HEK293 (cell line): ENCODE measurements at regions not wholly inside any gene's neighbourhood (a gene's known extent, or its start where the extent isn't known, plus 50 kb on each side); places are given as distances from the start of the nearest gene placed in this dataset.

ENCODE experiments used
- CTCF ChIA-PET: fragments of 350-600 bp; formaldehyde crosslinking; extraction: SDS; loops from one replicate; lab custom pipeline; 2021; ENCODE audit warnings: antibody characterized with exemption; lab: Yijun Ruan, JAX
- POLR2A ChIA-PET: fragments of 300-600 bp; formaldehyde crosslinking; extraction: SDS; loops from one replicate; lab custom pipeline; 2020; ENCODE audit warnings: antibody characterized with exemption, inconsistent platforms; lab: Yijun Ruan, JAX
- H3K27ac ChIP-seq: fragments of 200-500 bp; sonication (Bioruptor generic); 2 replicates; pipeline ENCODE4 v1.5.1; 2014; ENCODE audit warnings: low read depth, low read length, control low read depth, inconsistent platforms; ENCODE audit errors: extremely low read depth
- H3K36me3 ChIP-seq, 2 experiments: fragments of 200-500 bp in 1 of 2; sonication (Bioruptor generic) in 1 of 2; 1 replicate in 1 of 2; 2 replicates in 1 of 2; pipeline ENCODE4 v1.5.1; 2014 to 2017; ENCODE audit warnings: inconsistent platforms in 2 of 2, low read length in 2 of 2; ENCODE audit not compliant: control insufficient read depth in 2 of 2, insufficient read depth in 1 of 2
- H3K4me1 ChIP-seq: fragments of 200-500 bp; sonication (Bioruptor generic); 2 replicates; pipeline ENCODE4 v1.5.1; 2014; ENCODE audit warnings: mild to moderate bottlenecking, low read length, inconsistent platforms; ENCODE audit not compliant: control insufficient read depth, insufficient read depth
- H3K4me3 ChIP-seq: 2 replicates; pipeline ENCODE4 v1.5.1; 2011; ENCODE audit warnings: low read depth, mild to moderate bottlenecking, control low read depth, low read length, moderate library complexity
- H3K9me3 ChIP-seq: fragments of 200-500 bp; sonication (Bioruptor generic); 2 replicates; pipeline ENCODE4 v1.5.1; 2014; ENCODE audit warnings: low read depth, low read length, inconsistent platforms; ENCODE audit not compliant: control insufficient read depth, insufficient read depth
- OVOL3 ChIP-seq: fragments of 450-650 bp; formaldehyde crosslinking; IDR thresholded peaks from 2 replicates; pipeline ENCODE4 v1.5.1; 2016; ENCODE audit warnings: missing biosample characterization, missing genetic modification characterization
- PRDM1 ChIP-seq: fragments of 450-650 bp; formaldehyde crosslinking; IDR thresholded peaks from 2 replicates; pipeline ENCODE4; 2016; ENCODE audit warnings: missing biosample characterization, missing genetic modification characterization
- SP3 ChIP-seq: fragments of 450-650 bp; formaldehyde crosslinking; IDR thresholded peaks from 2 replicates; pipeline ENCODE4 v1.5.1; 2016; ENCODE audit warnings: missing biosample characterization, missing genetic modification characterization
- TCF7L2 ChIP-seq: IDR thresholded peaks from 2 replicates; pipeline ENCODE4 v1.6.1; 2011; ENCODE audit warnings: low read depth, mild to moderate bottlenecking, inconsistent platforms, low read length, moderate library complexity, borderline replicate concordance
- ZFP37 ChIP-seq: fragments of 450-650 bp; formaldehyde crosslinking; IDR thresholded peaks from 2 replicates; pipeline ENCODE4 v1.5.1; 2016; ENCODE audit warnings: missing biosample characterization, missing genetic modification characterization
- ZNF10 ChIP-seq: fragments of 450-650 bp; formaldehyde crosslinking; IDR thresholded peaks from 2 replicates; pipeline ENCODE4 v1.5.1; 2017; ENCODE audit warnings: missing biosample characterization, missing genetic modification characterization
- ZNF132 ChIP-seq: fragments of 450-650 bp; formaldehyde crosslinking; IDR thresholded peaks from 2 replicates; pipeline ENCODE4 v1.5.1; 2017; ENCODE audit warnings: missing biosample characterization, missing genetic modification characterization, borderline replicate concordance
- ZNF157 ChIP-seq: fragments of 450-650 bp; formaldehyde crosslinking; IDR thresholded peaks from 2 replicates; pipeline ENCODE4 v1.5.1; 2016; ENCODE audit warnings: missing biosample characterization, missing genetic modification characterization
- ZNF214 ChIP-seq: fragments of 450-650 bp; formaldehyde crosslinking; IDR thresholded peaks from 2 replicates; pipeline ENCODE4 v1.5.1; 2017; ENCODE audit warnings: missing biosample characterization, mild to moderate bottlenecking, missing genetic modification characterization, borderline replicate concordance
- ZNF24 ChIP-seq: fragments of 450-650 bp; formaldehyde crosslinking; IDR thresholded peaks from 2 replicates; pipeline ENCODE4 v1.5.1; 2016; ENCODE audit warnings: missing biosample characterization, missing genetic modification characterization
- ZNF341 ChIP-seq: fragments of 450-650 bp; formaldehyde crosslinking; IDR thresholded peaks from 2 replicates; pipeline ENCODE4; 2016; ENCODE audit warnings: low read depth, missing biosample characterization, missing genetic modification characterization
- ZNF398 ChIP-seq: fragments of 450-650 bp; formaldehyde crosslinking; IDR thresholded peaks from 2 replicates; pipeline ENCODE4 v1.5.1; 2017; ENCODE audit warnings: missing biosample characterization, missing genetic modification characterization
- ZNF404 ChIP-seq: fragments of 450-650 bp; formaldehyde crosslinking; IDR thresholded peaks from 2 replicates; pipeline ENCODE4 v1.5.1; 2017; ENCODE audit warnings: missing biosample characterization, missing genetic modification characterization
- ZNF449 ChIP-seq: fragments of 450-650 bp; formaldehyde crosslinking; IDR thresholded peaks from 2 replicates; pipeline ENCODE4 v1.5.1; 2017; ENCODE audit warnings: missing biosample characterization, mild to moderate bottlenecking, missing genetic modification characterization, moderate library complexity
- ZNF529 ChIP-seq: fragments of 450-650 bp; formaldehyde crosslinking; IDR thresholded peaks from 2 replicates; pipeline ENCODE4 v1.5.1; 2017; ENCODE audit warnings: missing genetic modification characterization, missing biosample characterization; ENCODE audit not compliant: insufficient replicate concordance
- ZNF530 ChIP-seq: fragments of 450-650 bp; formaldehyde crosslinking; IDR thresholded peaks from 2 replicates; pipeline ENCODE4 v1.5.1; 2016; ENCODE audit warnings: low read depth, missing biosample characterization, missing genetic modification characterization
- ZNF548 ChIP-seq: fragments of 450-650 bp; formaldehyde crosslinking; IDR thresholded peaks from 2 replicates; pipeline ENCODE4 v1.5.1; 2016; ENCODE audit warnings: missing biosample characterization, missing genetic modification characterization
- ZNF561 ChIP-seq: fragments of 450-650 bp; IDR thresholded peaks from 2 replicates; pipeline ENCODE4 v1.5.1; 2018; ENCODE audit warnings: missing biosample characterization, missing genetic modification characterization, borderline replicate concordance
- ZNF639 ChIP-seq: fragments of 450-650 bp; formaldehyde crosslinking; IDR thresholded peaks from 2 replicates; pipeline ENCODE4 v1.5.1; 2016; ENCODE audit warnings: missing biosample characterization, missing genetic modification characterization
- ZNF692 ChIP-seq: fragments of 450-650 bp; formaldehyde crosslinking; IDR thresholded peaks from 2 replicates; pipeline ENCODE4 v1.5.1; 2016; ENCODE audit warnings: missing biosample characterization, missing genetic modification characterization
- ZSCAN16 ChIP-seq: fragments of 450-650 bp; formaldehyde crosslinking; IDR thresholded peaks from 2 replicates; pipeline ENCODE4 v1.5.1; 2016; ENCODE audit warnings: missing biosample characterization, missing genetic modification characterization
- ZXDB ChIP-seq: fragments of 450-650 bp; formaldehyde crosslinking; IDR thresholded peaks from 2 replicates; pipeline ENCODE4 v1.5.1; 2016; ENCODE audit warnings: missing biosample characterization, missing genetic modification characterization
- TF ChIP-seq, protein P1 (sequence below): fragments of 450-650 bp; formaldehyde crosslinking; IDR thresholded peaks from 2 replicates; pipeline ENCODE4 v1.5.1; 2016; ENCODE audit warnings: missing biosample characterization, missing genetic modification characterization
- TF ChIP-seq, protein P2 (sequence below): fragments of 450-650 bp; formaldehyde crosslinking; IDR thresholded peaks from 2 replicates; pipeline ENCODE4 v1.5.1; 2016; ENCODE audit warnings: missing biosample characterization, missing genetic modification characterization

DNA sequence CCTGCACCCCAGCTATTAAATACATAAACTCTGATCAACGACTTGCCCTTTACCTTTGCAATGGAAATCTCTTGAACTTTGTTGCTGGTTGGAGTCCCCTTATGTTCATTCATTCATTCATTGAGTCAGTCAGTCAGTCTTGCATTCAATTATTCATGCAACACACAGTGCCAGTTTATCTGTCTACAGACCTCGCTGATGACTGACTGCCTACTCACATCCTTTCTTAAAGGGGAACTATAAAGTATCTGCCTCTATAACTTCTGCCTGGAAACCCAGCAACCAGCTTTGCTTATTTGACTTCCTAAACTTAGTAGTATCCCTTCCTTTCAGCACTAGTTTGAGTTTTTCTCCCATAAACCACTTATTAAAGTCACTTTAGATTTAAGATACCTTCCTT lies 620.8 kb upstream of the ADGRL3 start (continued):
- TF ChIP-seq ZNF404 (tag by site-specific recombination): no peak
- no peak for TF ChIP-seq ZNF132 (tag by site-specific recombination)
- no peak for TF ChIP-seq ZFP37 (tag by site-specific recombination)
- TF ChIP-seq TCF7L2: no peak
- TF ChIP-seq ZNF449: no peak
- no peak for TF ChIP-seq ZNF10
- no peak for TF ChIP-seq PRDM1 (tag by site-specific recombination)
- no peak for TF ChIP-seq ZNF341 (tag by site-specific recombination)
- TF ChIP-seq, all 188 proteins: peak for 0

- CTCF ChIA-PET: no interaction called here
- Histone ChIP-seq H3K4me1 (no peaks in the 10 kb centered on the region), H3K9me3 (no peaks in the 10 kb centered on the region), H3K36me3 (no peaks in the 10 kb centered on the region), H3K27ac (no peak overlapping the region), H3K4me3 (no peak overlapping the region)
- TF ChIP-seq ZNF548 (tag by site-specific recombination) (no peak), ZNF692 (no peak), ZNF529 (tag by site-specific recombination) (no peak), ZNF398 (no peak), ZSCAN16 (tag by site-specific recombination) (no peak), ZNF530 (tag by site-specific recombination) (no peak), ZNF24 (tag by site-specific recombination) (no peak), OVOL3 (tag by site-specific recombination) (no peak), ZNF561 (no peak)
- POLR2A ChIA-PET: no interaction called here
These were observed 618.1 kb upstream of the ADGRL3 start for GRCh38 chr4:60581919-60582536.

DNA sequence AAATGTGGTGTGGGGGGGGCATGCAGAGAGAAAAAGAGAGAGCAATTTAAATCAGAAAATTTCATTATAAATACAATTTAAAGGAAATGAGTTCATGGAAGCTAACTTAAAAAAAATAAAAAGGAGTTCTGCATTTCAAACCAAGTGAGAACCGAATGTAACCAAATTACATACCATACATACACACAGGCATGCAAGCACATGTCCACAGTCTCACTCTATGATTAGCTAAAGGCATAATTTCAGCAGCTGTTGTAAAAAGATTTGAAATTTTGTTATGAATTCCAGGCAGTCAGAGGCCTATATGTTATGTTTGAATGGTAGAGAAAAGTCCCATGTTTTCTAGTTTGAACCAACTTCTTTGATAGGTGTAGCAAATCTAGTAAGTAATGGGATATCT lies 611.6 kb upstream of the ADGRL3 start:
- Histone ChIP-seq H3K4me3 (no peak overlapping the region), H3K4me1 (no peaks in the 10 kb centered on the region), H3K27ac (no peak overlapping the region), H3K9me3 (no peaks in the 10 kb centered on the region), H3K36me3 (no peaks in the 10 kb centered on the region)
- ChIA-PET CTCF (no interaction called here), POLR2A (no interaction called here)
- TF ChIP-seq ZNF214 (tag by site-specific recombination) (no peak), SP3 (no peak), ZNF157 (no peak), ZNF24 (tag by site-specific recombination) (no peak), ZXDB (tag by site-specific recombination) (no peak), ZNF639 (no peak)
- TF ChIP-seq, protein P1, sequence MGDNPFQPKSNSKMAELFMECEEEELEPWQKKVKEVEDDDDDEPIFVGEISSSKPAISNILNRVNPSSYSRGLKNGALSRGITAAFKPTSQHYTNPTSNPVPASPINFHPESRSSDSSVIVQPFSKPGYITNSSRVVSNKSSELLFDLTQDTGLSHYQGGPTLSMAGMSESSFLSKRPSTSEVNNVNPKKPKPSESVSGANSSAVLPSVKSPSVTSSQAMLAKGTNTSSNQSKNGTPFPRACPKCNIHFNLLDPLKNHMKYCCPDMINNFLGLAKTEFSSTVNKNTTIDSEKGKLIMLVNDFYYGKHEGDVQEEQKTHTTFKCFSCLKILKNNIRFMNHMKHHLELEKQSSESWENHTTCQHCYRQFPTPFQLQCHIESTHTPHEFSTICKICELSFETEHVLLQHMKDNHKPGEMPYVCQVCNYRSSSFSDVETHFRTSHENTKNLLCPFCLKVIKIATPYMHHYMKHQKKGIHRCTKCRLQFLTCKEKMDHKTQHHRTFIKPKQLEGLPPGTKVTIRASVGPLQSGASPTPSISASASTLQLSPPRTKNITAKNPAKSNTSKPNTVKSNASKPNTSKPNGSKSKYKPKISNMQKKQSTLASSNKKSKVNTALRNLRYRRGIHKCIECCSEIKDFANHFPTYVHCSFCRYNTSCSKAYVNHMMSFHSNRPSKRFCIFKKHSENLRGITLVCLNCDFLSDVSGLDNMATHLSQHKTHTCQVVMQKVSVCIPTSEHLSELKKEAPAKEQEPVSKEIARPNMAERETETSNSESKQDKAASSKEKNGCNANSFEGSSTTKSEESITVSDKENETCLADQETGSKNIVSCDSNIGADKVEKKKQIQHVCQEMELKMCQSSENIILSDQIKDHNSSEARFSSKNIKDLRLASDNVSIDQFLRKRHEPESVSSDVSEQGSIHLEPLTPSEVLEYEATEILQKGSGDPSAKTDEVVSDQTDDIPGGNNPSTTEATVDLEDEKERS (tag by site-specific recombination): no peak
- TF ChIP-seq, protein P2, sequence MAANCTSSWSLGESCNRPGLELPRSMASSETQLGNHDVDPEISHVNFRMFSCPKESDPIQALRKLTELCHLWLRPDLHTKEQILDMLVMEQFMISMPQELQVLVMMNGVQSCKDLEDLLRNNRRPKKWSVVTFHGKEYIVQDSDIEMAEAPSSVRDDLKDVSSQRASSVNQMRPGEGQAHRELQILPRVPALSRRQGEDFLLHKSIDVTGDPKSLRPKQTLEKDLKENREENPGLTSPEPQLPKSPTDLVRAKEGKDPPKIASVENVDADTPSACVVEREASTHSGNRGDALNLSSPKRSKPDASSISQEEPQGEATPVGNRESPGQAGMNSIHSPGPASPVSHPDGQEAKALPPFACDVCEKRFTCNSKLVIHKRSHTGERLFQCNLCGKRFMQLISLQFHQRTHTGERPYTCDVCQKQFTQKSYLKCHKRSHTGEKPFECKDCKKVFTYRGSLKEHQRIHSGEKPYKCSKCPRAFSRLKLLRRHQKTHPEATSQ (tag by site-specific recombination): no peak
